GM18868 (cell line): ENCODE measurements at regions not wholly inside any gene's neighbourhood (a gene's known extent, or its start where the extent isn't known, plus 50 kb on each side); places are given as distances from the start of the nearest gene placed in this dataset.
A peak's percentile ranks its signal among the peaks of the same experiment; 100 is the strongest.
"Not testable (repeated sequence)": the region's sequence is repeated elsewhere in the genome, so short reads cannot be mapped to it uniquely, and the experiment has no call there.

Experiments
- ATAC-seq: cut with Tn5 transposase; IDR thresholded peaks from one replicate; pipeline ENCODE4 v1.9.1; 2021; ENCODE audit warnings: mild to moderate bottlenecking, moderate library complexity; ENCODE audit not compliant: unreplicated experiment

GRCh38 chr4:49117951-49118350, 131.9 kb downstream of the CWH43 start:
- not testable (repeated sequence) for ATAC-seq

GRCh38 chr4:49118379-49119212, 132.5 kb downstream of the CWH43 start:
- ATAC-seq = peak; percentile 45

GRCh38 chr4:49119345-49119744, 133.3 kb downstream of the CWH43 start:
- not testable (repeated sequence) for ATAC-seq

GRCh38 chr4:49120042-49120779, 134.1 kb downstream of the CWH43 start:
- ATAC-seq = not testable (repeated sequence)

GRCh38 chr4:49120804-49121203, 134.7 kb downstream of the CWH43 start:
- peak; percentile 36 for ATAC-seq

GRCh38 chr4:49126443-49126842, 140.4 kb downstream of the CWH43 start:
- ATAC-seq = not testable (repeated sequence)

- ATAC-seq = not testable (repeated sequence)
Measured at GRCh38 chr4:49126858-49127257, 140.8 kb downstream of the CWH43 start.

- not testable (repeated sequence) for ATAC-seq
Measured at GRCh38 chr4:49129385-49129784, 143.3 kb downstream of the CWH43 start.

GRCh38 chr4:49129870-49130269, 143.8 kb downstream of the CWH43 start:
- ATAC-seq = not testable (repeated sequence)

GRCh38 chr4:49130724-49131123, 144.6 kb downstream of the CWH43 start:
- not testable (repeated sequence) for ATAC-seq

GRCh38 chr4:49137043-49137442, 151.0 kb downstream of the CWH43 start:
- peak; percentile 51 for ATAC-seq

- ATAC-seq = not testable (repeated sequence)
Measured at GRCh38 chr4:49137961-49138360, 151.9 kb downstream of the CWH43 start.

GRCh38 chr4:49138818-49139217, 152.7 kb downstream of the CWH43 start:
- not testable (repeated sequence) for ATAC-seq

GRCh38 chr4:49139513-49139912, 153.4 kb downstream of the CWH43 start:
- ATAC-seq = peak; percentile 44

- not testable (repeated sequence) for ATAC-seq
Measured at GRCh38 chr4:49140351-49140750, 154.3 kb downstream of the CWH43 start.

- ATAC-seq = peak; percentile 32
Measured at GRCh38 chr4:49141955-49142354, 155.9 kb downstream of the CWH43 start.

- ATAC-seq = peak; percentile 55
Measured at GRCh38 chr4:49147143-49147542, 161.1 kb downstream of the CWH43 start.

GRCh38 chr4:49147596-49147995, 161.5 kb downstream of the CWH43 start:
- not testable (repeated sequence) for ATAC-seq

- ATAC-seq = peak; percentile 72
Measured at GRCh38 chr4:49149006-49149975, 163.2 kb downstream of the CWH43 start.

GRCh38 chr4:49150351-49151083, 164.4 kb downstream of the CWH43 start:
- not testable (repeated sequence) for ATAC-seq
